SK-N-SH (cell line): ENCODE measurements at regions not wholly inside any gene's neighbourhood (a gene's known extent, or its start where the extent isn't known, plus 50 kb on each side); places are given as distances from the start of the nearest gene placed in this dataset.

ENCODE experiments used
- CTCF ChIA-PET: fragments of 300-600, 350-600 bp; formaldehyde crosslinking; extraction: SDS; loops from one replicate; lab custom pipeline; 2021; lab: Yijun Ruan, JAX
- POLR2A ChIA-PET: fragments of 350-600 bp; sonication (Branson Sonifier 250); formaldehyde crosslinking; extraction: SDS; loops from one replicate; lab custom pipeline; 2020; ENCODE audit warnings: antibody characterized with exemption, inconsistent platforms; lab: Yijun Ruan, JAX
- DNase-seq: peaks from one replicate; pipeline ENCODE4 v3.0.0; 2012
- H2AFZ ChIP-seq: fragments of 200-600 bp; sonication (generic); 2 replicates; pipeline ENCODE4 v1.8.1; 2016; ENCODE audit warnings: antibody characterized with exemption, mild to moderate bottlenecking, low read depth
- H3F3A ChIP-seq: fragments of 200-600 bp; sonication (generic); replicated peaks from 2 replicates; pipeline ENCODE3; 2016; ENCODE audit warnings: antibody characterized with exemption, mild to moderate bottlenecking; ENCODE audit not compliant: insufficient read depth
- H3K27ac ChIP-seq, 2 experiments: fragments of 200-500 bp in 1 of 2; fragments of 200-600 bp in 1 of 2; sonication (Bioruptor generic) in 1 of 2; sonication (generic), shearing (Covaris generic) in 1 of 2; 2 replicates each; pipeline versions ENCODE4 v1.5.1 to v1.6.1; 2014 to 2016; ENCODE audit warnings: low read depth in 2 of 2, inconsistent platforms in 1 of 2, low read length in 1 of 2, mild to moderate bottlenecking in 1 of 2, mixed read lengths in 1 of 2
- H3K27me3 ChIP-seq: fragments of 200-600 bp; sonication (generic), shearing (Covaris generic); 2 replicates; pipeline ENCODE4 v1.6.1; 2016; ENCODE audit warnings: mixed run types; ENCODE audit not compliant: insufficient read depth
- H3K36me3 ChIP-seq, 2 experiments: fragments of 200-500 bp in 1 of 2; fragments of 200-600 bp in 1 of 2; sonication (Bioruptor generic) in 1 of 2; sonication (generic) in 1 of 2; replicated peaks in 1 of 2; 2 replicates each; pipeline versions ENCODE3 to v1.5.1; 2014 to 2016; ENCODE audit warnings: low read length in 1 of 2, mild to moderate bottlenecking in 1 of 2; ENCODE audit not compliant: insufficient read depth in 2 of 2, control insufficient read depth in 1 of 2
- H3K4me1 ChIP-seq, 2 experiments: fragments of 200-500 bp in 1 of 2; fragments of 200-600 bp in 1 of 2; sonication (Bioruptor generic) in 1 of 2; sonication (generic), shearing (Covaris generic) in 1 of 2; 2 replicates each; pipeline versions ENCODE4 v1.5.1 to v1.6.1; 2014 to 2016; ENCODE audit warnings: low read depth in 1 of 2, low read length in 1 of 2, mixed run types in 1 of 2; ENCODE audit not compliant: insufficient read depth in 2 of 2, control insufficient read depth in 1 of 2
- H3K4me2 ChIP-seq: fragments of 200-600 bp; sonication (generic), shearing (Covaris generic); 2 replicates; pipeline ENCODE4 v1.6.1; 2017; ENCODE audit warnings: mixed run types
- H3K4me3 ChIP-seq, 2 experiments: fragments of 200-500 bp in 1 of 2; fragments of 200-600 bp in 1 of 2; sonication (Bioruptor generic) in 1 of 2; sonication (generic), shearing (Covaris generic) in 1 of 2; 2 replicates each; pipeline versions ENCODE4 v1.5.1 to v1.8.1; 2014 to 2016; ENCODE audit warnings: low read depth in 2 of 2, inconsistent platforms in 1 of 2, low read length in 1 of 2, mild to moderate bottlenecking in 1 of 2, mixed read lengths in 1 of 2, moderate library complexity in 1 of 2
- H3K79me2 ChIP-seq: fragments of 200-600 bp; sonication (generic); 2 replicates; pipeline ENCODE4 v1.8.1; 2017; ENCODE audit warnings: mild to moderate bottlenecking; ENCODE audit not compliant: insufficient read depth
- H3K9ac ChIP-seq: fragments of 200-600 bp; sonication (generic); 2 replicates; pipeline ENCODE4 v1.6.1; 2017; ENCODE audit warnings: mixed run types
- H3K9me2 ChIP-seq: fragments of 200-600 bp; sonication (generic); 2 replicates; pipeline ENCODE4 v1.6.1; 2017; ENCODE audit warnings: mixed run types
- H3K9me3 ChIP-seq: fragments of 200-600 bp; sonication (generic); 2 replicates; pipeline ENCODE4 v1.6.1; 2017; ENCODE audit warnings: mixed run types, mild to moderate bottlenecking, moderate library complexity
- H4K20me1 ChIP-seq: fragments of 200-600 bp; sonication (generic); 2 replicates; pipeline ENCODE4 v1.6.1; 2017; ENCODE audit warnings: mild to moderate bottlenecking, mixed run types; ENCODE audit not compliant: insufficient read depth
- CTCF ChIP-seq: fragments of 200-600 bp; sonication (generic); IDR thresholded peaks from 2 replicates; pipeline ENCODE4 v1.6.1; 2017; ENCODE audit warnings: antibody characterized with exemption, mild to moderate bottlenecking, moderate library complexity
- ELF1 ChIP-seq: IDR thresholded peaks from 2 replicates; pipeline ENCODE4 v1.4.0; 2012
- FOSL2 ChIP-seq: IDR thresholded peaks from 2 replicates; pipeline ENCODE4 v1.4.0; 2012; ENCODE audit warnings: low read depth, mild to moderate bottlenecking, moderate library complexity, borderline replicate concordance
- GABPA ChIP-seq: IDR thresholded peaks from 2 replicates; pipeline ENCODE4 v1.4.0; 2012; ENCODE audit warnings: low read depth, mild to moderate bottlenecking
- IRF3 ChIP-seq: fragments of 150-350 bp; IDR thresholded peaks from 2 replicates; pipeline ENCODE4 v1.6.1; 2016; ENCODE audit warnings: mild to moderate bottlenecking, low read depth, low read length
- MEF2A ChIP-seq: IDR thresholded peaks from 2 replicates; pipeline ENCODE4 v1.4.0; 2012; ENCODE audit warnings: low read depth, borderline replicate concordance
- MXI1 ChIP-seq: IDR thresholded peaks from 2 replicates; pipeline ENCODE4 v1.6.1; 2012; ENCODE audit warnings: mild to moderate bottlenecking, low read depth, low read length, improper control_type of control experiment
- NFIC ChIP-seq: IDR thresholded peaks from 2 replicates; pipeline ENCODE4 v1.4.0; 2012; ENCODE audit warnings: borderline replicate concordance
- NRF1 ChIP-seq: IDR thresholded peaks from 2 replicates; pipeline ENCODE4 v1.6.1; 2012; ENCODE audit warnings: low read depth, mild to moderate bottlenecking, low read length
- RAD21 ChIP-seq: IDR thresholded peaks from 2 replicates; pipeline ENCODE4 v1.6.1; 2012; ENCODE audit warnings: mild to moderate bottlenecking, low read length
- SIN3A ChIP-seq: IDR thresholded peaks from 2 replicates; pipeline ENCODE4 v1.6.1; 2012; ENCODE audit warnings: low read depth, mild to moderate bottlenecking, low read length, moderate library complexity, borderline replicate concordance
- SMC3 ChIP-seq: IDR thresholded peaks from 2 replicates; pipeline ENCODE4 v1.6.1; 2012; ENCODE audit warnings: low read depth, low read length, improper control_type of control experiment
- YY1 ChIP-seq: IDR thresholded peaks from 2 replicates; pipeline ENCODE4 v1.4.0; 2012; ENCODE audit warnings: low read depth, mild to moderate bottlenecking
- ZBTB33 ChIP-seq: IDR thresholded peaks from 2 replicates; pipeline ENCODE4 v1.4.0; 2012; ENCODE audit warnings: low read depth, borderline replicate concordance
- TF ChIP-seq, protein P1 (sequence below): IDR thresholded peaks from 2 replicates; pipeline ENCODE4 v1.4.0; 2012; ENCODE audit warnings: low read depth, borderline replicate concordance

DNA sequence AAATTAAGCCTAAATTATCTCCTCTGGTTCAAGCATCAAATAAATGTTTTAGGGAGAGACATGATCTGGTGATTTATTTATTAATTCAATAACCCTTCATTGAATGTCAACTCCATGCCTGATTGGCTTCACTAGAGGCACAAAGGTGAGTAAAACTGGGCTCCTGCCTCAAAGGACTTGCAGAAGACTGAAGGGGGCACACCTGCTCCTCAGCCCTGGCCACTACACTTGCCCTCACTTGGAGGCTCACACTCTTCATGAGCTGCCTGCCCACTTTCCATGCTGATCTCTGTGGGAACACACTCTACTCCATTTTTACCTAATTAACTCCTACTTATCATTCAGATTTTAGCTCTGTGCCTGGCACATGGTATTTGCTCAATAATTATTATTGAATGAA is 84.4 kb upstream of the KCNMB2 start:
- H2AFZ ChIP-seq: no peak overlapping the region
- H3K27ac ChIP-seq: no peak overlapping the region
- no peaks in the 10 kb centered on the region for H4K20me1 ChIP-seq
- no peak for DNase-seq
- CTCF ChIA-PET: interaction anchor here (0.9 to 3.3 kb wide), 5 partner anchors 8 to 515 kb away, joined by 3 to 11 read pairs (median 3); no protein-coding TSS in a partner anchor
- H3K79me2 ChIP-seq: no peaks in the 10 kb centered on the region
- H3K27me3 ChIP-seq: no peaks in the 10 kb centered on the region
- no peak overlapping the region for H3K4me3 ChIP-seq
- TF ChIP-seq IRF3: no peak
- TF ChIP-seq CTCF: no peak
- no peak for TF ChIP-seq MXI1
- no peak for TF ChIP-seq GABPA
- TF ChIP-seq NFIC: no peak
- TF ChIP-seq, protein P1, sequence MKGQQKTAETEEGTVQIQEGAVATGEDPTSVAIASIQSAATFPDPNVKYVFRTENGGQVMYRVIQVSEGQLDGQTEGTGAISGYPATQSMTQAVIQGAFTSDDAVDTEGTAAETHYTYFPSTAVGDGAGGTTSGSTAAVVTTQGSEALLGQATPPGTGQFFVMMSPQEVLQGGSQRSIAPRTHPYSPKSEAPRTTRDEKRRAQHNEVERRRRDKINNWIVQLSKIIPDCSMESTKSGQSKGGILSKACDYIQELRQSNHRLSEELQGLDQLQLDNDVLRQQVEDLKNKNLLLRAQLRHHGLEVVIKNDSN: no peak
- no peak for TF ChIP-seq SMC3
- no peak for TF ChIP-seq MEF2A
- TF ChIP-seq SIN3A: no peak
- no peak for TF ChIP-seq NRF1
- no peak for TF ChIP-seq ELF1
- no peak for TF ChIP-seq FOSL2
- no peak for TF ChIP-seq YY1
- no peak for TF ChIP-seq RAD21
- TF ChIP-seq ZBTB33: no peak
- TF ChIP-seq, all 33 proteins: peak for 0
- Histone ChIP-seq H3K9ac (no peak overlapping the region), H3K9me2 (no peaks in the 10 kb centered on the region), H3K4me1 (no peaks in the 10 kb centered on the region), H3K4me2 (no peak overlapping the region), H3K9me3 (no peaks in the 10 kb centered on the region), H3F3A (no peaks in the 10 kb centered on the region), H3K36me3 (no peaks in the 10 kb centered on the region)
- POLR2A ChIA-PET: no interaction called here
